HG03095 (cell line): ENCODE measurements at regions not wholly inside any gene's neighbourhood (a gene's known extent, or its start where the extent isn't known, plus 50 kb on each side); places are given as distances from the start of the nearest gene placed in this dataset.

Source experiments
- ATAC-seq: cut with Tn5 transposase; IDR thresholded peaks from one replicate; pipeline ENCODE4 v1.9.1; 2021; ENCODE audit warnings: moderate library complexity; ENCODE audit not compliant: unreplicated experiment

DNA sequence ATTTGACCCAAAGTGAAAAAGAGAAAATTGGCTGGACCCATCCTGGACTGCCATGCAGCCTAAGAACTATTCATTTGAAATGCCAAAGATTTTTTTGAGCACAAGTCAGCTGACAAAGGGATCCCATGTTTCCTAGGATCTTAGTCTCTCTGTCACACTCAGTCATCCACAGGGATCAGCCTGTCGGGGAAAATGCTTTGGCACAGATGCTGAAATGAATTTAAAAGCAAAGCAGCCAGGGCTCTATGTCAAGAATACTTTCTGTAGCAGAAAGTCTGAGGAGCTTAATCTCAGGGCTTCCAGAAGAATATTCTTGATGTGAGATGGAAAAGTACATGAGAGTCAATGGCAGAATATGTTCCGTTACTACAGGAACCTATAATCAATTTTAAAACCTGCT, 1900.8 kb downstream of the MRPL39 start:
- no peak for ATAC-seq

DNA sequence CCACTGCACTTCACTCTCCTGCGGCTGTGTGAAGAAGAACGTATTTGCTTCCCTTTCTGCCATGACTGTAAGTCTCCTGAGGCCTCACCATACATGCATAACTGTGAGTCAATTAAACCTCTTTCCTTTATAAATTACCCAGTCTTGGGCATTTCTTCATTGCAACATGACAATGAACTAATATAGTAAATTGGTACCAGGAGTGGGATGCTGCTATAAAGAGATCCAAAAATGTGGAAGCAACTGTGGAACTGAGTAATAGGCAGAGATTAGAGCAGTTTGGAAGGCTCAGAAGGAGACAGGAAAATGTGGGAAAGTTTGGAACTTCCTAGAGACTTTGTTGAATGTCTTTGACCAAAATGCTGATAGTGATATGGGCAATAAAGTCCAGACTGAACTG, 1907.9 kb downstream of the MRPL39 start:
- ATAC-seq: no peak

DNA sequence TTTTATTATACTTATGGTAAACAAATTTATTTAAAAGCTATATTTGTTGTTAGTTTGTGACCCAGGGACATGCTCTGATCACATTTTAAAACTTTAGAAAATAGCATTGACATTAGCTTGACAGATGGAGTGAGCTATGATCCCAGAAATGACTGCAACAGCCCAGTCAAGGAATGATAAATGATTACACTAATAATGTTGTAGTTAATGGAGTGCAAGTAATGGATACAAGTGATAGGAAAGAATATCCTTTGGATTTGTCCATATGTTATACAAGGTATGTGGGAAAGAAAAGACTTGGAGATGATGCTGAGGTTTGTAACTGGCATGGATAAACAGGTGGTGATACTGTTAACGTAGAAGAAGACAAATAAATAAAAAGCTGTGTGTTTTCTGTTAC, 1908.7 kb downstream of the MRPL39 start:
- ATAC-seq: no peak

DNA sequence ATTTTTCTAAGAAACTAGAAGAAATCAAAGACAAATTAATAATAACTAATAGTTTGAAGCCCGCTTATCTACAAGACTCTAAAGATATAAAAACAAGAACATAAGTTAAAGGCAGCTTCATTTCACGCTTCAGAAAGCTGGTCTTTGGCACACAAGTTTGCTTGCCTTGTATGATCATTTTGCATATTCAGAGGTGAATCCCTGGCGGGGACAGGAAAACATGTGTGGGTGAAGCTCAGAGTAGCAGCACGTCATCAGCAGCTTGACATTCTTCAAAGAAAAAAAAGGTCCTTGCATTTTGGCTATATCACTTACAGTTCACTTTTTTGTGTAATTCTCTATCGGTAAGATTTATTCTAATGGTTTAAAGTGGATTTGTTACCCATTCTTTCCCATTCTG, 1911.8 kb downstream of the MRPL39 start:
- no peak for ATAC-seq

DNA sequence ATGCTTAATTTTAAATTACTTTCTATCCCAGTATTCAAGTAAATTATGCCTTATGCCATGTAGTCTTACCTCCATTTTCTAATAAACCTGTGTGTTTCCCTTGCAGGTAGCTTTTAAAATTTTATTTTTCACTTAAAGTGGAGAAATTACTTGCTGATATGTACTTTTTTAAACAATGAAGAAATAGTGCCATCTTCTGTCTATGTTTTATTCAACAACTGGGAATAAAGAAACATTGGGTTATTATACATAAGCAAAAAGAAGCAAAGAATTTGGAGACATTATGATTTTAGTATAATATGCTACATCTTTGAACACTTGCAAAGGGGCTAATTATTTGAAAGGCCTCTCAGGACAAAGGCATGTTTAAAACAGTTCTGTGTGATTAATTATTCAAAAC, 1912.9 kb downstream of the MRPL39 start:
- ATAC-seq: no peak

DNA sequence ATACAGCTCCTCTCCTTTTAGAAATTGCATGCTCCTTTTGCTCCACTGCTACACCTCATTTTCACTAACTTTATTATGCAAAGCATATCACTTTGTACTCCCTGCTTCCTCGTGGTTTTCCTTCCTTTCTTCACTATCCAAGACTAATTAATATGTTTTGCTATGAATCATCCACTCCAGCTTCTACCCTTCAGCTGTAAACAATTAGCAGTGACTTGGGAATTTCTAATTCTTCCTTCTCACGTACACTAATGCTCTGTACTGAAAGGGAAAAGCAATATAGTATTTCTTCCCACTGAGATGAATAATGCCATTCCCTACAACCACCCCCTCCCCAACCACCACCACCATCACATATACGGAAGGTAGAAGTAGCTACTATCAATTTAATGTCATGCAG, 1917.0 kb downstream of the MRPL39 start:
- ATAC-seq: no peak

DNA sequence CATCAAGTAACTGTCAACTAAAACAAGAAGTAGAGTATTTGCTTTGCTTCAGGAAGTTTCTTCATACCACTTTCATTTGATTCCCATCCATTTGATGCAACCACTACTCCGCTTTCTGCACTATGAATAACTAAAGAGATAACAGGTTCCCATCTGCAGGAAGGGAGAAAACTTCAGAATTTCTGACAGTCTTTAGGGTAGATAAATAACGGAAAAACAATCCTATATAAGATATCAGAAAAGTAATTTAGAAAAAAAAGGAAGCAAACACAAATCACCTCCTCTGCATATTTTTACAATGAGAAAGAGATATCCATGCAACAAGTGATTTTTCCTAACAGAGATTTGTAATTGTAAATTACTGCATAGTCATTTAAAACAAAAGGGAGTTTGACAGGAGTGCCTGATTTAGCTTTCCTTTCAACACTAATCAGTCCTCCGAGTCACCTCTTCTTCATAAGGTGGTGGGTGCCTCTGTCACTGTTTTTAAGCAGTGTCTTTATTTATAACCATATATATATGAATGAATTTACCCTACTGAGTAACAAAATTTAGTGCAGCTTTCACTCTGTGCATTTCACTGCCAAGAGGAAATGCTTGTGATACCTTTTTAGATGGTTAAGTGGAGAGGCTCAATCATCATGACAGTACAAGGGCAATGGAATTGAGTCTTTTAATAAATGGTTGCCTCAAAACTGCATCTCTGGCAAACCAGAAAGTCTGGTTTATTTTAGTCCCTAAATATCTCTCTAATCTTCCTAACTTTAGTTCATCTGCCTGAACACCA, 1920.4 kb downstream of the MRPL39 start:
- ATAC-seq: no peak

DNA sequence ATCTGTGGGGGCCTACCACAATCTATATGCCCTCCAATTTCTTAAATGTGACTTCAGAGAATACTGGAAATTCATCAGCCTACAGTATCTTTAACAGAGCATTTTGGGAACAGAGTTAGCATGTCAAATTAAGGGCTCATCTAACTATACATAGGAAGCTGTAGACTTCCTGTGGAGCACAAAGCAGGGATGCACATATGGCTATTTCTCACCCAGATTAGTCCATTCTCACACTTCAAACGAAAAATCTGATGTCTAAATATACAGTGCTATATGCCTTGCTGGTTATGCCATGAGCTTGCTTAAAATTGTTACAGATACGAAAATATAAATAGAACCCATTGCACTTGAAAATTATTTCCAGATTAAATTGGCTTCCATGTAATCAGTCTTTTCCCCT, 1922.8 kb downstream of the MRPL39 start:
- no peak for ATAC-seq

DNA sequence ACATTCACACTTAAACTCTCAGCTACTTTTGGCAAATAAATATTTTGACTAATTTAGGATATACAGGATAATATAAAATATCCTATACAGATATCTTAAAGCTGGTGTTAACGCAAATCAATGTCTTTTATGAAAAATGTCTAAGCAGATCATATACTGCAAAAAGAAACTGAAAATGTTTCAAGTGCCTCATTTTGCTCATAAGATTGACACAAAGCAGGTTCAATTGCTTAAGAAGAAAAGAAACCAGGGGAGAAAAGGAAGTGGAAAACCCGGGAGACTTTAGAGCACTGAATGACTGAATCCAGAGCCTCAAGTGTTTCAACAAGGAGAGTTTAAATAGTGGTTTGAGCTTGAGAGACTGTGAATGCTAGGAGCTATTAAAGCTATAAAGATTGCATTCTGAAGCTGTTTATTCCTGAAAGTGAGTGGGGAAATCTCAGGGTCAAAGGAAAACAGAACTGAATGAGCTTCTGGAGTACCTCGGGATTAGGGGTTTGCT, 1943.0 kb downstream of the MRPL39 start:
- no peak for ATAC-seq

DNA sequence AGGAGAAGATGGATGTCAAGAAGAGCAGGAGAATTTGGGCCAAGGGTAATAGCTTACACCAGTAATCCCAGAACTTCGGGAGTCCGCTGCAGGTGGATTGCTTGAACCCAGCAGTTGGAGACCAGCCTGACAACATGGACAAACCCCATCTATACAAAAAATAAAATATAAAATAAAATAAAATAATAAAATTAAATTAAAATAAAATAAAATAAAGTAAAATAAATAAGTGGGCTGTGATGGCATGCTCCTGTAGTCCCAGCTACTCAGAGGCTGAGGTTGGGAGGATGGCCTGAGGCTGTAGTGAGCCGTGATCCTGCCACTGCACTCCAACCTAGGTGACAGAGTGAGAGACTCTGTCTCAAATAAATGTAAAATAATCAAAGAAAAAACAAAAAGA, 1946.7 kb downstream of the MRPL39 start:
- no peak for ATAC-seq

DNA sequence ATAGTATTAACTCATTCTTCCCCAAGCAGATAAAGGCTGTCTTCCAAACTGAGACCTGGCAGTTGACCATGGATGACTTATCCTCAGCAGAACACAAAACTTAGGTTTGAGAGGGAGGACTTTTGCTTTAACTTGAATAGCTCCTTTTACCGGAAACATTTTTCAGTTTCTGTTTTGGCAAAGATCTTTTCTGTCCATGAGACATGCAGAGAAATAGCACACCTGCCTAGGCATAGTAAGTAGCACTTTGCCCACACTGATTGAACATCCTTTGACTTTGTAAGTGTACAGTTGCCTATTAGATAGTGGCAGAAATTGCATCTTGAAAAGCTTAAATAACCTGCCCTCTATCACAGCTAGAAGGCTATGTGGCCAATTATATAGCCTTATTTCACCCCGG, 1962.5 kb downstream of the MRPL39 start:
- no peak for ATAC-seq

DNA sequence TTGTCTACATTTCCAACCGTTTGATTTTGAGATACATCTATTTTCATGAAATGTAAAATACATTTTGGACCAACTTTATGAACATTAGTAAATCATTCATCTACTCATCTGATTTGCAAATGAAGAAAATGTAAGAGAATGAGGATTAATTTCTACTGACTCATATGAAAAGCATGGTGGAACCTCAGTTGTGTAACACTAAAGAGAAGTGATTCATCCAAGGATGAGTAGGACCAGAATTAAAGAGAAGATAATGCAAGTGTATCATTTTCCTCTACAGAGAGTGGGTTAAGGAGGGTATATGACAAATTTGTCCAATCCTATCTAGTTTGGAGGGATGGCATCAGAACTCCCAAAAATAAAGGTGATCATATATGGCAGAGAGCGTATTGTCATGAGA, 1967.6 kb downstream of the MRPL39 start:
- no peak for ATAC-seq

DNA sequence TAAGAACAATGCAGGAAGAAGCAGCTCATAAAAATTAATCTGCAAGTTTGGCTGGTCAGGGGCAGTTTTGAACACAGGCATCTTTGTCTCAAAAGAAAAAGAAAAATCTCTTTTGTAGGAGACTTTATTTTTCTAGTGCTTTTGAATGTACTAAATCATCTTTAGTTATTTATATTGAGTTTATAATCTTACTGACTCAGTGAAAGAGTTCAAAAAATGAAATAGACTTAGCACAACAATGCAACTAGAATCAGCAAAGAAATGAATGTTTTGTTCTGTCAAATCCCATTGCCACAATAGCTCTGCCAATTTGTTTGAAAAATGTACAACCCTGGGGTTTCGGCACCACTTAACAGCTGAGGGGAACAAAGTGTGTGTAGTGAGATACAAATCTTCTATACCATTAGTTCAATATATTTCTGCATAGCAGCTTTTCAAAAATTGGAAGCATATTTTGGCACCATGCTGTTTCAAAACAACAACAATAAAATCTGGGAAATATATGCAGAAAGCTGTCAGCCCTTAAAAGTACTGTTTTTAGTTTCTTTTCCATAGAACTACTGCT, 1969.1 kb downstream of the MRPL39 start:
- no peak for ATAC-seq

DNA sequence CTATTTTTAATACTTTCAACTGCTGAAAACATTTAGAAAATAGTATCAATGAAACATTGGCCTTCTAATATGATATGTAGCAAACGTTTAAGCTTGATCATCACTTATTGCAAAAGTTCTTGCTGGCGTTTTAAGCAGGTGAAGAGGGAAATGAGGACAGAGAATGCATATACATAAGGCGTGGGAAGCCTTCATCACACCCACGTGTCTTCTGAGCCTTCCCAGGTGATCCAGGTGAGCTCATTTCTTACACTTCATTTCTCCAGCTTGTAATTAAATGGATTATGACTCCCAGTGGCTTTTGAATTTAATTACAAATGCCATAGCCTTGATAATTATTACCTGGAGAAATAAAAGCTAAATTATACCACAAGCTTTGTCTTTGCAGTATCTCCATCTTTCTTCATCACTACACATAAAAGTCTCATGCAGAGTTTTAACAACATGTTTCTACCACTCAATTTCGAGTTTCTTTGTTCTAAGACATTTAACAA, 1973.8 kb downstream of the MRPL39 start:
- ATAC-seq: no peak

DNA sequence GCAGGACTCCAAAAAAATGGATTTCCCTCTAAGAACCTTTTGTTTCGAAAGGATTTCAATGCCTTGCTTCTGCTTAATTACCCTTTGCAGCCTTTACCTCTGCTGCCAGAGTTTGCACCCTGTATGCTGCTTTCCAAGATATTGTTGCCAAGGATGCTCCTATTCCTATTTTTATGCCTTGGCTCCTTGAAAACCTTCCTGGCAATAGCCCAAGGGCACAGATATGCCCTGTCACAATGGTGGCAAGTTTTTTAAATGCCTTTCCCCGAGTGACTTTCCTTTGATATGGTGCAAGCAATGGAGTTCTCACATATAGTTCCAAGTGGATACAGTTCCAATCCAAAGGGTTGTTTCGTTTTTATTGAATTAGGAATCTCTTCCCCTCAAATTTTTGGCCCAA, 1983.0 kb downstream of the MRPL39 start:
- no peak for ATAC-seq

DNA sequence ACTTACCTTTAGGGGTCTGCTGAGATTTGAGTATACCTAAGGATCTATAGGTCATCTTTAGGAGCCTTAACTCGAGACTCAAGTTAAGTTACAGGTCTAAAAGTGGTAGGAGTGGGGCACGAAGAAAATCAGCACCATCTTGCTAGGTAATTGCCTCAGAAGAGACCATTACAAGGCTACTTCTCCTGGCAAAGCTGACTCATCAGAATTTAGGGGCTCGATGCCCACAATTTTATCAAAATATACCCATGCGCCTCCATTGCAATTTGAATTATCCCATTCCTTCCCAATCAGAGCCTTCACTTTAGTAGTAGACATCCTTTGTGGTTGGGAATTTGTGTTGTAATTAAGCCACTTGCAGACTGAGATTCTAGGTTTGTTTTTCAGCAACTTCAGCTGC, 1994.3 kb downstream of the MRPL39 start:
- no peak for ATAC-seq

DNA sequence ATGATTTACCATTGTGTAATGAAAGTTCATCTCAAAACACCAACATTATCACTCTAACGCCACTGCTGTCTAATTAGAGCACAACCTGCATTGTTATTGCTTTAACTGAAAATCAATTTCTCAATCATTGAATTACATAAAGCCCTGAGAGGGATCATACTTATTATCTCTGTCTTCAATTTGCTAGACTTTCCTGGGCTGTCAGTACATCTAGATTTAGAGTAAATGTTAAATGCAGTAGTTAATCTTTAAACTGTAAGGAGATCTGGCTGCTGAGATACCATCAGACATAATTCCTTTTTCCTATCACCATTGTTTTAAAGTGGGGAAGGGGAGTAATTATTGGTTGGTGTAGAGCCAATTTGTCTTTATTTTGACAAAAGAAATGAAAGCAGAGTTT, 1995.1 kb downstream of the MRPL39 start:
- no peak for ATAC-seq

DNA sequence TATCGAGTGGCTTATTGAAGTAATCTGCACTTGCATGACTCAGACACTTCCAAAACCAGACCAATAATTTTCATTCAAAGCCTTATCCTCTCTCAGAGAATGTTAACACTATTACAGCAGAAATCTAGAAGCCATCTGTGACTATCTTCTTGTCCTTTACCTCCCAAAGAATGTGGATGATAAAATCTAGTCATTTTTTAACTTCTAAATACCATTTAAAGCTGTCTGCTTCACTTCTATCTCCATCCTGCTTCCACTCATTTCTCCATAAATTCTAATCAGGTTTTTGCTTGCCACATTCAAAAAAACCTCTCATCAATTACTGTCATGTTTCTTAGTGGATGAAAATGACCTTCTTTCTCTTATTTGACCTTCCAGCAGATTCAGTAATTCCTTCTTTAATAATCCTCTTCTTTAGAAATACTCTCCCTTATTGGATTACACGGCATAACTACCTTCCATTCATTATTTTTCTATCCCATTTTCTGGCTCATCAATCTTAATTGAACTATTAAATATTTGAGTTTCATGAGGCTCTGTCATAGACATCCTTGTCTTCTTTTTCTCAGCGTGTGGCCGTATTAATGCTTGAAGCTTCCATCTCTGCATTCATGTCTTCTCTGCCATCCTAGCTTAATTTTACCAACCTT, 1999.4 kb downstream of the MRPL39 start:
- ATAC-seq: no peak

DNA sequence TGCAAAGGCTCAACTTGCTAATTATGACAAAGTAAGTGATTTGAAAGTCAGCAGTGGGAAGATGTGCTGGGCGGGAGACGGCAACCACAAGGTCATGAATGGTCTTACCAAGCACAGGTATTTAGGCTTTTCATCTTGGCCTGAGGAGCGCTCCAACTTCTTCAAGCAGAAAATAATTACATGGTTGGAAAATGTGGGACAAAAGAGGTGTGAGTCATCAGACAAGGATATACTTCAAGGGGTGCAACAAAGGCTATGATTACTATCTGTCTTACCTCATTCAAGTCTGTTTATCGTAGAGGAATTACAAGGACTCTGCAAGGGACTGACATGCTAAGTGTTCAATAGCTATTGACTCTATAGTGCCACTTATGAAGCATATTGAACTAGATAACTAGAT, 2005.7 kb downstream of the MRPL39 start:
- no peak for ATAC-seq

DNA sequence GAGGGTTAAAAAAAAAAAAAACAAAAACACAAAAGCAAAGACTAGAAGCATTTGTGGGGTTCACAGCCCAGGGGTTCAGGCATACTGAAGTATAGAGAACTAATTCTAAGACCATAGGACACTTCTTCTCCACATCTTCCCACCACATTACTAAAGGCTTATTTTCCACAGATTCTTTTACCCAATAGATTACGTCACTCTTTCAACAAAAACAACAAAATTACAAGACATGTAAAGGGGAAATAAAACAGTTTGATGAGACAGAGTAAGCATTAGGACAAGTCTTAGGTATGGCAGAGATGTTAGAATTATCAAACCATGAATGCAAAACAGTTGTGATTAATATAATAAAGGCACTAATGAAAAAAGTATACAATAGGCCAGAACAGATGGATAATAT, 2013.7 kb downstream of the MRPL39 start:
- ATAC-seq: no peak

DNA sequence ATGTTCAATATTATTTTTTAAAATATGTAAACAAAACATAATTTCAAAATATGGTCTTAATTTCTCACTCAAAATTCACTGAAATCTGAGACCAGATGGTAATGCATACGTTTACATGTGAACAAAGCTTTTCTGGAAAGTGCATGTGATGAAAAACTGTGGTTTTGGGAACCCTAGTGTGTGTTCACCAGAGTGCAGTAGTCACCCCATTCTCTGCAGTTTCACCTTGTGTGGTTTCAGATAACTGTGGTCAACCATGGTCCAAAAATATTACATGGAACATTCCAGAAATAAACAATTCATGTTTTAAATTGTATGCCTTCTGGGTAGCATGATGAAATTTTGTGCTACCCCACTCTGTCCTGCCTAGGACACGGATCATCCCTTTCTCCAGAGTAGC, 2021.9 kb downstream of the MRPL39 start:
- no peak for ATAC-seq

DNA sequence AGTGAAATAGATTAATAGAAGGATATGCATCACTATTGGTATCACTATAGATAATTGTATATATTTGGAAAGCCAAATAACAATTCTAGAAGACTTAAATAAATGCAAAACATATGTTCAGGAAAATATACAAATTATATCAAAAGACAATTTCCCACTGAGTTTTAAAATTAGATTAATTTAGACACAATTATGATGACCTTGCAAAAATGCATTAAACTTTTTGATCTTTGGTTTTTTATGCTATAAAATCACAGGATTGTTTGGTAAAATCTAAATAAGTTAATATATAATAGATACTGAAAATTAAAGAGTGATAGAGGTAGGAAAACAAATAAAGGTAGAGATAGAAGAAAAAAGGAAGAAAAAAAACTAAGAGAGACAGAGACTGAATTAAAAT, 2027.7 kb downstream of the MRPL39 start:
- ATAC-seq: no peak
